Activated B cell treated with CpG ODN at 0.5 μM for 24 hours (primary cell): ENCODE measurements at regions not wholly inside any gene's neighbourhood (a gene's known extent, or its start where the extent isn't known, plus 50 kb on each side); places are given as distances from the start of the nearest gene placed in this dataset.

Experiments used
- ATAC-seq: fragments of 200-7000 bp; cut with Tn5 transposase; one replicate; pipeline ENCODE4 v1.10.0; 2021; ENCODE audit warnings: low read depth, mild to moderate bottlenecking, moderate library complexity
- CTCF ChIA-PET: fragments of 350-600 bp; sonication (Branson Sonifier 250); formaldehyde crosslinking; loops from one replicate; lab custom pipeline; 2021; ENCODE audit warnings: antibody characterized with exemption; lab: Charles Lee
- POLR2A ChIA-PET: fragments of 350-600 bp; sonication (Branson Sonifier 250); formaldehyde crosslinking; loops from one replicate; lab custom pipeline; 2021; ENCODE audit warnings: antibody characterized with exemption; lab: Charles Lee
- DNase-seq: peaks from one replicate; pipeline ENCODE4 v3.0.0; 2022
- H3K27ac Mint-ChIP-seq: one replicate; pipeline ENCODE4 v1.8.0; 2020; ENCODE audit warnings: mixed read lengths
- H3K27me3 Mint-ChIP-seq: one replicate; pipeline ENCODE4 v1.8.0; 2021; ENCODE audit warnings: mixed read lengths
- H3K36me3 Mint-ChIP-seq: one replicate; pipeline ENCODE4 v1.8.0; 2021; ENCODE audit warnings: low read depth, mixed read lengths
- H3K4me1 Mint-ChIP-seq: one replicate; pipeline ENCODE4 v1.8.0; 2021; ENCODE audit warnings: mixed read lengths
- H3K4me3 Mint-ChIP-seq: one replicate; pipeline ENCODE4 v1.8.0; 2020; ENCODE audit warnings: mild to moderate bottlenecking, mixed read lengths
- H3K9me3 Mint-ChIP-seq: one replicate; pipeline ENCODE4 v1.8.0; 2020; ENCODE audit warnings: mixed read lengths
- intact Hi-C: fragments of 100-400 bp; cut with micrococcal nuclease; formaldehyde crosslinking; loops from one replicate; pipeline ENCODE4 v1.15.1; 2024
- TF ChIP-seq, protein P1 (sequence below): fragments of 200-600 bp; IDR thresholded peaks from one replicate; pipeline ENCODE4 v1.8.0; 2022; ENCODE audit warnings: antibody characterized with exemption, mild to moderate bottlenecking

DNA sequence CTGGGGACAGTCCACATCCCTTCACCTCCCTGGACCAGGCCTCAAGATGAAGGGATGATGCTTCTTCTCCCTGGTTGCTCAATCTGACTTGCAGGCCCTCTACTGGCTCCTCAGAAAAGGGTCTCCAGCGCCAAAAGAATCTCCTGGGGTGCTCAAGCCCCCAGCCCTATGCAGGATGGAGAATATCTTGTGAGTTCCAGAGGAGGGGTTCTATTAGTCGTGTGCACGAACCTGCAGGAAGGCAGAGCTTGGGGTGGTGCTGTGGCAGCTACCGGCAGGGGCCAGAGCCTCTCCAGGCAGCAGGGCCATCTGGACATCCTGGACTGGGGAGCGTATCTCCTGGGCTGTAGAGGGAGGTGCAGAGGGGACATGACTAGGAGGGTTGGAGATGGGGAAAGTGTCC is 1339.5 kb downstream of the BRD1 start:
- TF ChIP-seq, protein P1, sequence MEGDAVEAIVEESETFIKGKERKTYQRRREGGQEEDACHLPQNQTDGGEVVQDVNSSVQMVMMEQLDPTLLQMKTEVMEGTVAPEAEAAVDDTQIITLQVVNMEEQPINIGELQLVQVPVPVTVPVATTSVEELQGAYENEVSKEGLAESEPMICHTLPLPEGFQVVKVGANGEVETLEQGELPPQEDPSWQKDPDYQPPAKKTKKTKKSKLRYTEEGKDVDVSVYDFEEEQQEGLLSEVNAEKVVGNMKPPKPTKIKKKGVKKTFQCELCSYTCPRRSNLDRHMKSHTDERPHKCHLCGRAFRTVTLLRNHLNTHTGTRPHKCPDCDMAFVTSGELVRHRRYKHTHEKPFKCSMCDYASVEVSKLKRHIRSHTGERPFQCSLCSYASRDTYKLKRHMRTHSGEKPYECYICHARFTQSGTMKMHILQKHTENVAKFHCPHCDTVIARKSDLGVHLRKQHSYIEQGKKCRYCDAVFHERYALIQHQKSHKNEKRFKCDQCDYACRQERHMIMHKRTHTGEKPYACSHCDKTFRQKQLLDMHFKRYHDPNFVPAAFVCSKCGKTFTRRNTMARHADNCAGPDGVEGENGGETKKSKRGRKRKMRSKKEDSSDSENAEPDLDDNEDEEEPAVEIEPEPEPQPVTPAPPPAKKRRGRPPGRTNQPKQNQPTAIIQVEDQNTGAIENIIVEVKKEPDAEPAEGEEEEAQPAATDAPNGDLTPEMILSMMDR: no peak
- no peaks in the 10 kb centered on the region for H3K36me3 Mint-ChIP-seq
- H3K27ac Mint-ChIP-seq: no peak overlapping the region
- peaks cover 61% of the 10 kb centered on the region for H3K27me3 Mint-ChIP-seq
- ChIA-PET POLR2A (no interaction called here), CTCF (no interaction called here)
- no peak overlapping the region for H3K4me3 Mint-ChIP-seq
- intact Hi-C loops: no loop called here
- ATAC-seq: no peak
- no peak for DNase-seq
- H3K4me1 Mint-ChIP-seq: peaks cover 7% of the 10 kb centered on the region
- H3K9me3 Mint-ChIP-seq: no peaks in the 10 kb centered on the region

DNA sequence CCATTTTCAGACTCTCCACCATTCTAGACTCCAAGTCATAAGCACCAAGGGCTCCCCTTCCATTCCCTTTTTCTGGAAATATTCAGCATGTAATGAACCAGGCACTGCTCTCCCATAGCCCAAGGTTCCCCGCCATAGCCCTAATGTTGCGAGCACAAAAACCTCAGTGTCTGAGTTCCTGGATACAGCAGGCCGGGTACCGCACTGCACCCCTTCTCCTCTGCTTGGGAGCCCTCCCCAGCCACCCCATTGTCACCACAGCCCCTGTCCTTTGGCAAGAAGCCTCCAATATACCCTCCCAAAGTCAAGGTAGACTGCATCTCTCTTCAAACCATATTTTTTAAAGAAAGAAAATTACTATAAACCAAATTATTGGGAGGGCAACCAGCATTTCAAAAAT is 1341.1 kb downstream of the BRD1 start:
- peaks cover 51% of the 10 kb centered on the region for H3K27me3 Mint-ChIP-seq
- H3K4me1 Mint-ChIP-seq: no peaks in the 10 kb centered on the region
- H3K4me3 Mint-ChIP-seq: no peak overlapping the region
- ChIA-PET CTCF (no interaction called here), POLR2A (no interaction called here)
- intact Hi-C loops: no loop called here
- TF ChIP-seq, protein P1: no peak
- H3K27ac Mint-ChIP-seq: no peak overlapping the region
- no peak for DNase-seq
- peaks cover 2% of the 10 kb centered on the region for H3K9me3 Mint-ChIP-seq
- ATAC-seq: no peak
- no peaks in the 10 kb centered on the region for H3K36me3 Mint-ChIP-seq

DNA sequence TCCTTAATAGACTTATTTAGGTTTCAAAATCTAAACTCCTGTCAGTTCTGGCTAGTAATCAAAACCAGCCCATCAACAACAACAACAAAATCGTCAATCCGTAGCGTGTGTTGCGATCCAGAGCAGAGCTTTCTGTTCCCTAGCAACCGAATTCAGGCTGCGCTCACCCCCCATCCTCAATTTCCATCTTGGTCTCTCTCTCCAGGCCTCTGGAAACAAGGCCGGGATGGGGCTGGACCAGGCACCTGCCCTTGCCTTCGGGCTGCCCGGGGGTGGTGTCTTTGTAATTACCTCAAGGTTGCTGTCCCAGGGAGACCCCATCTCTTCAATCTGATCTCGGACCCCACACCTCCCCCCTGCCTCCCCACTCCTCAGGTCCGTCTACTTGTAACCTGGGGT is 1341.5 kb downstream of the BRD1 start:
- intact Hi-C loops: no loop called here
- ATAC-seq: no peak
- peaks cover 2% of the 10 kb centered on the region for H3K9me3 Mint-ChIP-seq
- H3K4me1 Mint-ChIP-seq: no peaks in the 10 kb centered on the region
- no peak for DNase-seq
- no peak overlapping the region for H3K4me3 Mint-ChIP-seq
- no peaks in the 10 kb centered on the region for H3K36me3 Mint-ChIP-seq
- H3K27me3 Mint-ChIP-seq: peaks cover 46% of the 10 kb centered on the region
- POLR2A ChIA-PET: no interaction called here
- H3K27ac Mint-ChIP-seq: no peak overlapping the region
- CTCF ChIA-PET: no interaction called here
- TF ChIP-seq, protein P1: no peak

DNA sequence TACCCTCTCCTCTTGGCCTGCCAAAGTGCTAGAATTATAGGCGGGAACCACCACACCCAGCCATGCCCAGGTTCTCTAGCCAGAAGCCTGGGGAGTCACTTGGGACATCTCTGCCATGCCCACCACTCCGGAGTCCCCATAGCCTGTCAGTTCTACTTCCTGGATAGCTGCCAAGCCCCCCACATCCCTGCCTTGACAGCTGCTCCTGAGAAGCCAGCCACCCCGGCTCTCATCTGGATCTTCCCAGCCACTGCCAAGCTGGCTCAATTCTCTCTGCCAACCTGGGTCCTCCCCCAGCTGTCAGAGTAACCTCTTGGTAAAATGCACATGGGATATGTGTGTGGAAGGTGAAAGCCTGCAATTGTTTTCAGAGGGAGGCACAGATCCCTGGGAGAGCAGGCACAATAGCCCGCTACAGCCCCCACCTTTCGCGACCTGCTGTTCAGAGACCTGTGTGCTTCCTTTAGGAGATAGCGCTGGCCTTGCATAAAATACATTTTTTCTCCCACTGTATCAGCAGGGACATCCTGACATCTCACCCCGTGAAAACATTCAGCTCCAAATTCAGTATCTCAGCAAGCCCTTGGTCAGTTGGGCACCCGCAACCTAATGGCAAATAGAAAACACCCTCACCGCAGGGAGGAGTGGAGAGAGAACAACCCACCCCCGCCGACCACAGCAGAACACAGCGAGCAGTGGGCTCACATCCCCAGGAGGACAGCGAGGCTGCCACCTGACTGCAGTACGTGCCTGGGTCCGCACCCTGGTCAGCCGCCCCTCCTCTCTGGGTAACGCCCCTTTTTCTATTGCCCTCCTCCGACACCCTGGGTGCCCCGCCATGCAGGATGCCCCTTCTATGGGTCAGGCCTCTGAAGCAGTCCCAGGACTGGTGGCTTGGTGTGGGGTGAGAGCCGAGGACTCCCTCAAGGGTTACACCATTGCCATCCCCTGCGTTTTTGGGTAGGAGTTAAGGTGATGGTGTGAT is 1342.2 kb downstream of the BRD1 start:
- POLR2A ChIA-PET: interaction anchor here (0.5 kb wide), 1 partner anchor 1723 kb away, joined by 3 read pairs; no protein-coding TSS in a partner anchor
- Mint-ChIP-seq H3K27ac (no peak overlapping the region), H3K9me3 (peaks cover 2% of the 10 kb centered on the region), H3K4me3 (no peak overlapping the region), H3K27me3 (peaks cover 39% of the 10 kb centered on the region), H3K4me1 (no peaks in the 10 kb centered on the region), H3K36me3 (no peaks in the 10 kb centered on the region)
- CTCF ChIA-PET: no interaction called here
- intact Hi-C loops: no loop called here
- TF ChIP-seq, protein P1: no peak
- ATAC-seq (no peak), DNase-seq (no peak)

DNA sequence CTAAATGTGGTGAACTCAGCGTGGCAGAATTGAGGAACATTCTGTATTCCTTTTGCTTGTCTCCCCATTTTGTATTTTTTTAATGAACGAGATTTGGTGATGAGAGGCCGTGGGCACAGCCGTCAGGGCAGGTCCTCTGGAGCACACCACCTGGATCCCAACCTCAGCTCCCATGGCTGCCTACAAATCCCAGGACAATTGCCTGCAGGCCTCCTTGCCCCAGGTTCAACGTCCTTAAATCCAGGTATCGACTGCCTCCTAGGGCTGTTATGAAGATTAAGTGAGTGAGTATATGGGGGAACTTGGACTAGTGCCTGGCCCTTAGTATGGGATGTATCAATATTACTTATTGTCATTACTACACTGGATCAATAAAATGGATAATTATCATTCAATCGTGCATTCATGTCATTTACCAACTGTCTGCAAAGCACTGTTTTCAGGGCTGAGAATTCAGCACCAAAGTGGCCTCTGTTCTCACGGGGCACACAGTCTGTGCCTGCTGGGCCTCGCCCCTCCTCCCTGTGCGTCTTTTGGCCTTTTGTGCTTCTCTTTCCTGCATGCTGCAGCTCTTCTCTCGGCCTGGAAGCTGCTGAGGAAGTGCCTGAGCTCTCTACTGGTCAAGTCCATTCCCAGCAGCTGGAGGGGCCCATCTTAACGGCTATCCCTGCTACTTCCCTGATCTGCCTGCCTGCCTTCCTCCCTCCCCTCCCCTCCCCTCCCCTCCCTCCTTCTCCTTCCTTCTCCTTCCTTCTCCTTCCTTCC is 1343.7 kb downstream of the BRD1 start:
- intact Hi-C loops: no loop called here
- no peaks in the 10 kb centered on the region for H3K36me3 Mint-ChIP-seq
- ChIA-PET POLR2A (no interaction called here), CTCF (no interaction called here)
- H3K4me1 Mint-ChIP-seq: no peaks in the 10 kb centered on the region
- H3K27me3 Mint-ChIP-seq: peaks cover 38% of the 10 kb centered on the region
- ATAC-seq: no peak
- H3K9me3 Mint-ChIP-seq: peaks cover 2% of the 10 kb centered on the region
- H3K27ac Mint-ChIP-seq: no peak overlapping the region
- TF ChIP-seq, protein P1: no peak
- H3K4me3 Mint-ChIP-seq: no peak overlapping the region
- DNase-seq: no peak
